ENCODE measurements at regions not wholly inside any gene's neighbourhood (a gene's known extent, or its start where the extent isn't known, plus 50 kb on each side); places are given as distances from the start of the nearest gene placed in this dataset.

DNA sequence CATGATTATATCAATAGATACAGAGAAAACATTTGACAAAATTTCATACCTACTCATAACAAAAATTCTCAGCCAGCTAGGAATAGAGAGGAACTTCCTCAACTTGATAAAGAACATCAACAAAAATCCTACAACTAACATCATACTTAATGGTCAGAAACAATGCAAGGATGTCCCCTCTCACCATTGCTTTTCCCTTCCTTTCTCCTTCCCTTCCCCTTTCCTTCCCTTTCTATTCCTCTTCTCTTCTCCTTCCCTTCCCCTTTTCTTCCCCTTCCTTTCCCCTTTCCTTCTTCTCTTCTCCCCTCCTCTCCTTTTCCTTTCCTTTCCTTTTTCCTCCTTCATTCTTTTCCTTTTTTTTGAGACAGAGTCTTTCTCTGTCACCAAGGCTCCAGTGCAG lies 418.3 kb upstream of the B3GAT1 start:
- TF ChIP-seq POLR2A (IDR thresholded peaks at IDR 0.05) (no peak), POLR2AphosphoS5 (IDR thresholded peaks at IDR 0.05) (no peak), EP300 (IDR thresholded peaks at IDR 0.05) (no peak)
- TF ChIP-seq, protein P1, sequence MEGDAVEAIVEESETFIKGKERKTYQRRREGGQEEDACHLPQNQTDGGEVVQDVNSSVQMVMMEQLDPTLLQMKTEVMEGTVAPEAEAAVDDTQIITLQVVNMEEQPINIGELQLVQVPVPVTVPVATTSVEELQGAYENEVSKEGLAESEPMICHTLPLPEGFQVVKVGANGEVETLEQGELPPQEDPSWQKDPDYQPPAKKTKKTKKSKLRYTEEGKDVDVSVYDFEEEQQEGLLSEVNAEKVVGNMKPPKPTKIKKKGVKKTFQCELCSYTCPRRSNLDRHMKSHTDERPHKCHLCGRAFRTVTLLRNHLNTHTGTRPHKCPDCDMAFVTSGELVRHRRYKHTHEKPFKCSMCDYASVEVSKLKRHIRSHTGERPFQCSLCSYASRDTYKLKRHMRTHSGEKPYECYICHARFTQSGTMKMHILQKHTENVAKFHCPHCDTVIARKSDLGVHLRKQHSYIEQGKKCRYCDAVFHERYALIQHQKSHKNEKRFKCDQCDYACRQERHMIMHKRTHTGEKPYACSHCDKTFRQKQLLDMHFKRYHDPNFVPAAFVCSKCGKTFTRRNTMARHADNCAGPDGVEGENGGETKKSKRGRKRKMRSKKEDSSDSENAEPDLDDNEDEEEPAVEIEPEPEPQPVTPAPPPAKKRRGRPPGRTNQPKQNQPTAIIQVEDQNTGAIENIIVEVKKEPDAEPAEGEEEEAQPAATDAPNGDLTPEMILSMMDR (IDR thresholded peaks at IDR 0.05) = no peak

Data from sigmoid colon (tissue), 4 donors.